ENCODE measurements at regions not wholly inside any gene's neighbourhood (a gene's known extent, or its start where the extent isn't known, plus 50 kb on each side); places are given as distances from the start of the nearest gene placed in this dataset.

GRCh38 chr6:118761645-118762044 is 110.3 kb upstream of the CEP85L start:
- TF ChIP-seq CTCF (IDR thresholded peaks at IDR 0.05; ENCODE audit: control extremely low read depth in 1 of 3, insufficient read depth in 1 of 3, low read depth in 1 of 3, low read length in 3 of 3) (no peak), RBBP5 (IDR thresholded peaks at IDR 0.05; ENCODE audit: borderline replicate concordance, low read depth, low read length) (no peak), POLR2AphosphoS5 (IDR thresholded peaks at IDR 0.05; ENCODE audit: low read depth, low read length) (no peak)

All from H1 (cell line).